ENCODE measurements at regions not wholly inside any gene's neighbourhood (a gene's known extent, or its start where the extent isn't known, plus 50 kb on each side); places are given as distances from the start of the nearest gene placed in this dataset.
"Not testable (repeated sequence)": the region's sequence is repeated elsewhere in the genome, so short reads cannot be mapped to it uniquely, and the experiment has no call there.

DNA sequence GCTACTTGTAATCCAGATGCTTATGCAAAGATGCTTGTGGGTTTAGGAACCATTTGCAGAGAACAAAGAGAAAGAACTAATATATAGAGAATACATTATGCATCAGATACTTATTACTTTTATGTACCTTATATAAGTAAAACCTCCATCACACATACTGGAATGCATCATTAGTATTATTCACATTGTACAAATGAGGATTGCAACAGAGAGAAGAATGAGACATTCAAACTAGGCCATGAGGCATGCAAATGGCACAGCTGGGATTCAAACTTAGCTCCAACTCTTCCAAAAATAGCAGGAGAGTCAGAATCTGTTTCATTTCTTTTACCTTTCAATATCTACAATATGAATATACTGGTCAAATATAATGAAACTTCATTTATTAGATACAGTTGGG is 1001.4 kb upstream of the ADAMTS5 start:
- TF ChIP-seq, protein P1, sequence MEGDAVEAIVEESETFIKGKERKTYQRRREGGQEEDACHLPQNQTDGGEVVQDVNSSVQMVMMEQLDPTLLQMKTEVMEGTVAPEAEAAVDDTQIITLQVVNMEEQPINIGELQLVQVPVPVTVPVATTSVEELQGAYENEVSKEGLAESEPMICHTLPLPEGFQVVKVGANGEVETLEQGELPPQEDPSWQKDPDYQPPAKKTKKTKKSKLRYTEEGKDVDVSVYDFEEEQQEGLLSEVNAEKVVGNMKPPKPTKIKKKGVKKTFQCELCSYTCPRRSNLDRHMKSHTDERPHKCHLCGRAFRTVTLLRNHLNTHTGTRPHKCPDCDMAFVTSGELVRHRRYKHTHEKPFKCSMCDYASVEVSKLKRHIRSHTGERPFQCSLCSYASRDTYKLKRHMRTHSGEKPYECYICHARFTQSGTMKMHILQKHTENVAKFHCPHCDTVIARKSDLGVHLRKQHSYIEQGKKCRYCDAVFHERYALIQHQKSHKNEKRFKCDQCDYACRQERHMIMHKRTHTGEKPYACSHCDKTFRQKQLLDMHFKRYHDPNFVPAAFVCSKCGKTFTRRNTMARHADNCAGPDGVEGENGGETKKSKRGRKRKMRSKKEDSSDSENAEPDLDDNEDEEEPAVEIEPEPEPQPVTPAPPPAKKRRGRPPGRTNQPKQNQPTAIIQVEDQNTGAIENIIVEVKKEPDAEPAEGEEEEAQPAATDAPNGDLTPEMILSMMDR (conservative IDR thresholded peaks at IDR 0.05), result not testable (repeated sequence)
- TF ChIP-seq ZFX (IDR thresholded peaks at IDR 0.05), result not testable (repeated sequence)
